D721Med (cell line): ENCODE measurements at regions not wholly inside any gene's neighbourhood (a gene's known extent, or its start where the extent isn't known, plus 50 kb on each side); places are given as distances from the start of the nearest gene placed in this dataset.
"Not testable (repeated sequence)": the region's sequence is repeated elsewhere in the genome, so short reads cannot be mapped to it uniquely, and the experiment has no call there.

Source experiments
- DNase-seq: peaks from one replicate; pipeline ENCODE4 v3.0.0; 2011; ENCODE audit warnings: low spot score; ENCODE audit not compliant: insufficient read length
- FAIRE-seq: peaks from 2 replicates; lab custom pipeline; 2011; peaks lifted over from hg19 to GRCh38; lab: Jason Lieb, UNC
- TF ChIP-seq, protein P1 (sequence below): IDR thresholded peaks from 2 replicates; pipeline ENCODE4 v1.5.1; 2012; ENCODE audit warnings: mild to moderate bottlenecking, control low read depth; ENCODE audit not compliant: insufficient read depth; ENCODE audit errors: missing control alignments

DNA sequence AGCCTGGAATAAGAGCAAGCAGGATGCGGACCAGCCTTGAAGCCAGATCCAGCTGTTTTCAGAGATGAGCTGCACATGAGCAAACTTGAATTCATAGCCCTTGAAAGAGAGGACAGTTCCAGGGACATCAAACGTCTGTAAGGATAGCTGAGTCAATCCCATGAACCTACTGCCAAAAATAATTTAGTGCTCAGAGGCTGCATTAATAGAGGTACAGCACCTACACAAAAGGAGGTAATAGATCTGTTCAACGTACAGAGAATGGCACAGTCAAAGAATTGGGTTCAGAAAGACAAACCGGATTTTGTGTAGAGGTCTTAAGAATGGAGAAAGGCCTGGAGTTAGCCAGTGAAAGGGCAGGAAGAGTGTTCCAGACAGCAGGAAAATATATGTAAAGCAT is 110.8 kb upstream of the ZC3H12A start:
- TF ChIP-seq, protein P1, sequence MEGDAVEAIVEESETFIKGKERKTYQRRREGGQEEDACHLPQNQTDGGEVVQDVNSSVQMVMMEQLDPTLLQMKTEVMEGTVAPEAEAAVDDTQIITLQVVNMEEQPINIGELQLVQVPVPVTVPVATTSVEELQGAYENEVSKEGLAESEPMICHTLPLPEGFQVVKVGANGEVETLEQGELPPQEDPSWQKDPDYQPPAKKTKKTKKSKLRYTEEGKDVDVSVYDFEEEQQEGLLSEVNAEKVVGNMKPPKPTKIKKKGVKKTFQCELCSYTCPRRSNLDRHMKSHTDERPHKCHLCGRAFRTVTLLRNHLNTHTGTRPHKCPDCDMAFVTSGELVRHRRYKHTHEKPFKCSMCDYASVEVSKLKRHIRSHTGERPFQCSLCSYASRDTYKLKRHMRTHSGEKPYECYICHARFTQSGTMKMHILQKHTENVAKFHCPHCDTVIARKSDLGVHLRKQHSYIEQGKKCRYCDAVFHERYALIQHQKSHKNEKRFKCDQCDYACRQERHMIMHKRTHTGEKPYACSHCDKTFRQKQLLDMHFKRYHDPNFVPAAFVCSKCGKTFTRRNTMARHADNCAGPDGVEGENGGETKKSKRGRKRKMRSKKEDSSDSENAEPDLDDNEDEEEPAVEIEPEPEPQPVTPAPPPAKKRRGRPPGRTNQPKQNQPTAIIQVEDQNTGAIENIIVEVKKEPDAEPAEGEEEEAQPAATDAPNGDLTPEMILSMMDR: no peak
- no peak for FAIRE-seq
- DNase-seq: no peak

DNA sequence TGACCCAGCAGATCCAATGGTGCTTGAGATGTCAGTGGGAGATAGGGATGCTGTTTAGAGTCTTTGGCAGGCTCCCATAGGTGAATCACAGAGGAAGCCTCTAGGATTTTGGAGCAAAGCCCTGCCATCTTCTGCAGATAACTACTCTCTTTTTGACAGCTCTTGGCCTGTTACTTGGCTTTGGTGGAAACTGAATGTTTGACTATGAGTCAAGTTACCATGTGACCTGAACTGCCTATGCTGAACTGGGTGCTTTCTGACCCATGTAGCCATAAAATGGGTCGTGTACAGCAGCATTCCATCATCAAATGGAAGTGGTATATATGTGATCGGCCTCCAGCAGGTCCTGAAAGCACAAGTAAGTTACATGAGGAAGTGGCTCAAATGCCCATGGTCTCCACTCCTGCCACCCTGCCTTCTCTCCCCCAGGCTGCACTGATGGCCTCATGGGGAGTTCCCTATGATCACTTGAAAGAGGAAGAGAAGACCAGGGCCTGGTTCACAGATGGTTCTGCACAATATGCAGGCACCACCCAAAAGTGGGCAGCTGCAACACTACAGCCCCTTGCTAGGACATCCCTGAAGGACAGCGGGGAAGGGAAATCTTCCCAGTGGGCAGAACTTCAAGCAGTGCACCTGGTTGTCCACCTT is 105.6 kb upstream of the ZC3H12A start:
- FAIRE-seq, DNase-seq: not testable (repeated sequence)

DNA sequence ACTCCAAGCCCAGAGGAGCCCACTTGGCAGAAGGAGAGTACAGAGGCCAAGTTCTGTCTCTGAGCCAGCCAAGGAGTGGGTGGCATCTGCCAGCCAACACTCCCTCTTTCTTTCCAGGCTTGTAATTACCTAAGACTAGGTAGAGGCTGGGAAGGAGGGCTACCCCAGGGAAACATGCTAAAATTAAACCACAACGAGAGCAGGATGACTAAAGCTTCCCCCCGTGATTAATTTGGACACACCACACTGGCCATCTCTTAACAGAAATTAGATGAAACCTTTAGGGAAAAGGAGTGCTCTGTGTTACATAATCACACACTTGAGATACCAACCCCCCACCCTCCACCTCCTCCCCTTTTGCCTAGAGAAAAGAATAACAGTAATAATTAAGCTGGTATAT is 102.1 kb upstream of the ZC3H12A start:
- FAIRE-seq: no peak
- TF ChIP-seq, protein P1: no peak
- no peak for DNase-seq

DNA sequence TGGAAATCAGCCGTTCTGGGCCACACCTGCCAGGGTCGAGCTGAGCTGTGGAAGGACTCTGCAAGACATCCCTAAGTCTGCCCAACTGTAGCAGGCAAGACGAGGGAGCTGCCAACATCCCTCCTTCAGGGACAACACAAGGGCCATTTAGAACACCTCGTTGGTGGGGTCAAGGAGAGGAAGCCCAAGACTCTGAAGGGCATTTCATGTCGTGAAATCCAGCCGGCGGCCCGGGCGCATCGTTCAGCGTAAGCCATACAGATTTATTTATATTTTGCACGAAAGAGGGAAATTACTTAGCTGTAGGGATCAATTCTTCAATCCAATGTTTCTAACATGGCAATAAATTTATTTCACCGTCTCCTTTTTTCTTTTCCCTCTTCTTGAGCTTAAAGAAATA is 101.7 kb upstream of the ZC3H12A start:
- DNase-seq: no peak

DNA sequence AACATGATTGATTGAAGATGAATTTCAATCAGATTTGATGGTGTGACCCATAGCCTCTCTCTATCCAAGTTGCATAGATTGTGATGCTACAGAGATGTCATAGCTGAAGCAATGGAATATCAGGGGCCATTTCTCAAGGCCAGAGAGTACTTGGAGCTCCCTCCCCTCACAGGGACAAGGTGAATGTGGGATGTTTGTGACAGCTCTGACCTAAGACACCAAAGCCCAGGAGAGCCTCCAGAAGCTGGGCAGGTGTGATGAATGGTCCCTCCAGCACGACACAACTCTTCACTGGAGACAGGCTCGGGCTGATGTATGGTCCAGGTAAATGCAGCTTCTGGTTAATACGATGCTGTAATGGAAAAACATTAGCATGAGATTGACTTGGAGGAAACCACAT is 101.0 kb upstream of the ZC3H12A start:
- FAIRE-seq (no peak), DNase-seq (no peak)
- TF ChIP-seq, protein P1: no peak

More for the DNA sequence above, 101.7 kb upstream of the ZC3H12A start:
- FAIRE-seq: no peak
- TF ChIP-seq, protein P1: no peak

DNA sequence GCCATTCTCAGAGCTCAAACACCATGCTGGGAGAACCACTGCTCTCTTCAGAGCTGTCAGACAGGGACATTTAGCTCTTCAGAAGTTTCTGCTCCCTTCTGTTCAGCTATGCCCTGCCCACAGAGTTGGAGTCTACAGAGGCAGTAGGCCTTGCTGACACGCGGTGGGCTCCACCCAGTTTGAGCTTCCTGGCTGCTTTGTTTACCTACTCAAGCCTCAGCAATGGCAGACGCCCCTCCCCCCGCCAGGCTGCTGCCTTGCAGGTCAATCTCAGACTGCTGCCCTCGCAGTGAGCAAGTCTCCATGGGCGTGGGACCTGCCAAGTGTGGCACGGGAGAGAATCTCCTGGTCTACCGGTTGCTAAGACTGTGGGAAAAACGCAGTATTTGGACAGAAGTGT is 93.8 kb upstream of the ZC3H12A start:
- not testable (repeated sequence) for DNase-seq, FAIRE-seq

DNA sequence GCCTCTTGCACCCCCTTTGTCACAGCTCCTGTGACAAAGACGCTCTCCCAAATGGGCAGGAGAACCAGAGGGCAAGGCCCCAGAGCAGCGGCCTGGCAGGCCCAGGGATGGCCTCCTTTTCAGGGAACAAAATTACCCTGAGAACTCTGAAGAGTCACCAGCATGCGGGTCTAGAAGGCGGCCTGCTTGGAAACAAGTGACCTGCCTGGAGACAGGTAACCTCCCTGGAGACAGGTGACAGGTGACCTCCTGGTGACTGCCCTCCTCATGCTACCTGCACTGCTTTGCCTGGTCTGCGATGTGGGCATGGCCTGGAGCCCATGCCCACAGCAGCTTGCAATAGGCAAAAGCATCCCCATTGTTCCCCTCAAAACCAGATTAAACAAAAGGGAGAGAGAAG is 86.5 kb upstream of the ZC3H12A start:
- TF ChIP-seq, protein P1: no peak
- FAIRE-seq: no peak
- no peak for DNase-seq

DNA sequence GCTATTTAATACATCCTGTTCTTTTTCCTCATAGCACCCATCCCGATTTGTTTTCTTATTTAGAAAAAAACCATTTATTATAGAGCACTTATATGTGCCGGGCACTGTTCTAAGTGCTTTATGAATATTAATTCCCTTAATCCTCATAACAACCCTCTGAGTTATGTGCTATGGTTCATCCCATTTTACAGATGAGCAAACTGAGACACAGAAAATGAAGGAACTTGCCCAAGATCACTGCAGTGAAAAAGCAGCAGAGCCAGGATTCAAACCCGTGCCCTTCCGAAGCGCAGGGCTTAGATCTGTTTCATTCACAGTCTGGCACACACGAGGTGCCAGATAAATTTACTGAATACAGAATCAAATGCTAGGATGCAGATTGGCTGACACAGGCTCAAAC is 85.1 kb upstream of the ZC3H12A start:
- DNase-seq (no peak), FAIRE-seq (no peak)
- TF ChIP-seq, protein P1: no peak
